ENCODE measurements at regions not wholly inside any gene's neighbourhood (a gene's known extent, or its start where the extent isn't known, plus 50 kb on each side); places are given as distances from the start of the nearest gene placed in this dataset.

DNA sequence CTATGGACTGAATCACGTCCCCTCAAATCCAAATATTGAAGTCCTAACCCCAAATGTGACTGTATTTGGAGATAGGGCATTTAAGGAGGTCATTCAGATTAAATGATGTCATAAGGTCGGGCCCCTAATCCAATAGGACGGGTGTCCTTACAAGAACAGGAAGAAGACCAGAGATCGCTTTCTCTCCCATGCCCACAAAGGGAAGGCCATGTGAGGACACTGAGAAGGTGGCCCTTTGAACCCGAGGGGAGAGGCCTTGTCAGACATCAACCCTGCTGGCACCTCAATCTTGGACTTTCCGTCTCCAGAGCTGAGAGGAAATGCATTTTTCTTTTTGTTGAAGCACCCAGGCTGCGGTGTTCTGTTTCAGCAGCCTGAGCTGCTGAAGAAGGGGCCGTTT lies 72.3 kb upstream of the KLF6 start:
- ChIA-PET POLR2A (no interaction called here), CTCF (no interaction called here)
- TF ChIP-seq ZNF219 (CRISPR knock-in tag; IDR thresholded peaks at IDR 0.05; ENCODE audit: borderline replicate concordance) = no peak
- no peak for TF ChIP-seq MAX (CRISPR knock-in tag; IDR thresholded peaks at IDR 0.05)
- TF ChIP-seq NR1H2 (CRISPR knock-in tag; IDR thresholded peaks at IDR 0.05) = no peak
- no peak for TF ChIP-seq IRF2 (CRISPR knock-in tag; IDR thresholded peaks at IDR 0.05; ENCODE audit: borderline replicate concordance, low read depth)
- TF ChIP-seq GABPB1 (CRISPR knock-in tag; IDR thresholded peaks at IDR 0.05) = no peak
- no peak for TF ChIP-seq ZNF425 (CRISPR knock-in tag; conservative IDR thresholded peaks at IDR 0.05)
- no peak for TF ChIP-seq ZNF416 (CRISPR knock-in tag; IDR thresholded peaks at IDR 0.05)
- Mint-ChIP-seq H3K27ac (no peak overlapping the region), H3K4me3 (no peak overlapping the region), H3K9me3 (no peaks in the 10 kb centered on the region; the same call in 1 of the 2 replicates), H3K36me3 (no peaks in the 10 kb centered on the region), H3K27me3 (ENCODE audit: low read depth) (no peaks in the 10 kb centered on the region), H3K4me1 (peaks cover 13% of the 10 kb centered on the region)
- DNase-seq (ENCODE audit: low spot score) = no peak
- ATAC-seq = no peak

DNA sequence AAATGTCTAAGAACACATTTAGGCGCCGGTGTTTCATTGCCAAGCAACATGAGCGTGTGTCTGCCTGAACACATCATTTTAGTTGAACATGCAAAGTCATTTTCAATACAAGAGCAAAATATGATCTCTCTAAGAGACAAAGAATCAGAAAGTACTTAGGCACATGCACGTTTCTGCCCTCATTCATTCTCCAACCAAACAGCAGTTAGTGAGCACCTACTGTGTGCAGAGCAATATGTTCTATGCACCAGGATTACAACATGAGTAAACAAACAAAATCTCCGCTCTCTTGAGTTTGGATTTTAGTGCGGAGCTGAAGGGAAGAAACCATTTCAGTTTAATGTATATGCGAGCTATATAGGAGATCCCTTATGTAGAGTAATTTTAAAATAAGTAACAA lies 71.6 kb upstream of the KLF6 start:
- H3K9me3 Mint-ChIP-seq = no peaks in the 10 kb centered on the region; the same call in 1 of the 2 replicates
- POLR2A ChIA-PET = no interaction called here
- no peaks in the 10 kb centered on the region for H3K36me3 Mint-ChIP-seq
- no peak overlapping the region for H3K4me3 Mint-ChIP-seq
- H3K27me3 Mint-ChIP-seq (ENCODE audit: low read depth) = no peaks in the 10 kb centered on the region
- TF ChIP-seq STAT6 (CRISPR knock-in tag; conservative IDR thresholded peaks at IDR 0.05; ENCODE audit: low read depth) (no peak), HMGA2 (CRISPR knock-in tag; IDR thresholded peaks at IDR 0.05) (no peak), ZNF532 (CRISPR knock-in tag; IDR thresholded peaks at IDR 0.05; ENCODE audit: borderline replicate concordance) (no peak), NR2C2 (CRISPR knock-in tag; IDR thresholded peaks at IDR 0.05) (no peak), TP53 (CRISPR knock-in tag; IDR thresholded peaks at IDR 0.05) (no peak)
- TF ChIP-seq, protein P1, sequence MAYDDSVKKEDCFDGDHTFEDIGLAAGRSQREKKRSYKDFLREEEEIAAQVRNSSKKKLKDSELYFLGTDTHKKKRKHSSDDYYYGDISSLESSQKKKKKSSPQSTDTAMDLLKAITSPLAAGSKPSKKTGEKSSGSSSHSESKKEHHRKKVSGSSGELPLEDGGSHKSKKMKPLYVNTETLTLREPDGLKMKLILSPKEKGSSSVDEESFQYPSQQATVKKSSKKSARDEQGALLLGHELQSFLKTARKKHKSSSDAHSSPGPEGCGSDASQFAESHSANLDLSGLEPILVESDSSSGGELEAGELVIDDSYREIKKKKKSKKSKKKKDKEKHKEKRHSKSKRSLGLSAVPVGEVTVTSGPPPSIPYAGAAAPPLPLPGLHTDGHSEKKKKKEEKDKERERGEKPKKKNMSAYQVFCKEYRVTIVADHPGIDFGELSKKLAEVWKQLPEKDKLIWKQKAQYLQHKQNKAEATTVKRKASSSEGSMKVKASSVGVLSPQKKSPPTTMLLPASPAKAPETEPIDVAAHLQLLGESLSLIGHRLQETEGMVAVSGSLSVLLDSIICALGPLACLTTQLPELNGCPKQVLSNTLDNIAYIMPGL (CRISPR knock-in tag; IDR thresholded peaks at IDR 0.05) = no peak
- TF ChIP-seq, protein P2, sequence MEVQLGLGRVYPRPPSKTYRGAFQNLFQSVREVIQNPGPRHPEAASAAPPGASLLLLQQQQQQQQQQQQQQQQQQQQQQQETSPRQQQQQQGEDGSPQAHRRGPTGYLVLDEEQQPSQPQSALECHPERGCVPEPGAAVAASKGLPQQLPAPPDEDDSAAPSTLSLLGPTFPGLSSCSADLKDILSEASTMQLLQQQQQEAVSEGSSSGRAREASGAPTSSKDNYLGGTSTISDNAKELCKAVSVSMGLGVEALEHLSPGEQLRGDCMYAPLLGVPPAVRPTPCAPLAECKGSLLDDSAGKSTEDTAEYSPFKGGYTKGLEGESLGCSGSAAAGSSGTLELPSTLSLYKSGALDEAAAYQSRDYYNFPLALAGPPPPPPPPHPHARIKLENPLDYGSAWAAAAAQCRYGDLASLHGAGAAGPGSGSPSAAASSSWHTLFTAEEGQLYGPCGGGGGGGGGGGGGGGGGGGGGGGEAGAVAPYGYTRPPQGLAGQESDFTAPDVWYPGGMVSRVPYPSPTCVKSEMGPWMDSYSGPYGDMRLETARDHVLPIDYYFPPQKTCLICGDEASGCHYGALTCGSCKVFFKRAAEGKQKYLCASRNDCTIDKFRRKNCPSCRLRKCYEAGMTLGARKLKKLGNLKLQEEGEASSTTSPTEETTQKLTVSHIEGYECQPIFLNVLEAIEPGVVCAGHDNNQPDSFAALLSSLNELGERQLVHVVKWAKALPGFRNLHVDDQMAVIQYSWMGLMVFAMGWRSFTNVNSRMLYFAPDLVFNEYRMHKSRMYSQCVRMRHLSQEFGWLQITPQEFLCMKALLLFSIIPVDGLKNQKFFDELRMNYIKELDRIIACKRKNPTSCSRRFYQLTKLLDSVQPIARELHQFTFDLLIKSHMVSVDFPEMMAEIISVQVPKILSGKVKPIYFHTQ (CRISPR knock-in tag; IDR thresholded peaks at IDR 0.05) = no peak
- H3K4me1 Mint-ChIP-seq = peaks cover 18% of the 10 kb centered on the region
- CTCF ChIA-PET = no interaction called here
- ATAC-seq (no peak), DNase-seq (ENCODE audit: low spot score) (no peak)
- H3K27ac Mint-ChIP-seq = no peak overlapping the region
